Activated CD4-positive, alpha-beta T cell treated with anti-CD3 and anti-CD28 coated beads for 48 hours (primary cell): ENCODE measurements at regions not wholly inside any gene's neighbourhood (a gene's known extent, or its start where the extent isn't known, plus 50 kb on each side); places are given as distances from the start of the nearest gene placed in this dataset.
"Not testable (repeated sequence)": the region's sequence is repeated elsewhere in the genome, so short reads cannot be mapped to it uniquely, and the experiment has no call there.

ENCODE experiments used
- DNase-seq: peaks from one replicate; pipeline ENCODE4 v3.0.0-alpha.2; 2020

GRCh38 chrX:10979956-10980355 lies 131.2 kb upstream of the HCCS start:
- no peak for DNase-seq

DNA sequence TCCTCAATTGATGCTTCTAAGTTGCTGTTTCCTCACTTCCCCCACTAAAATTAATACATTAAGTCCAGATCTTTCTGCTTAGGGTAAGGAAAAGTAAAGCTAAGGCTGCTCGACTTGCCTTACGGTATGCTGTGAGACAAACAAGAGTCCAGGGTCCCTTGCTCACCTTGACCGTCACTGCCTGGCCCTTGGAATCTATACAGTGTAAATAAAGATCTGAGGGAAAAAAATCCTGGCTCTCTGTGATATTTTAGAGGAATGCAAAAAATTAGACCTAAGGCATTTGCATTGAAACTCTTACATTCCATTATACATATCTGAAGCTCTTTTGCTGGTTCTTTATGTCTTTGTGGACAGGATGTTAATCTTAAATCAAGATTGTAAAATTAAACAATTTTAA lies 129.6 kb upstream of the HCCS start:
- DNase-seq: no peak

DNA sequence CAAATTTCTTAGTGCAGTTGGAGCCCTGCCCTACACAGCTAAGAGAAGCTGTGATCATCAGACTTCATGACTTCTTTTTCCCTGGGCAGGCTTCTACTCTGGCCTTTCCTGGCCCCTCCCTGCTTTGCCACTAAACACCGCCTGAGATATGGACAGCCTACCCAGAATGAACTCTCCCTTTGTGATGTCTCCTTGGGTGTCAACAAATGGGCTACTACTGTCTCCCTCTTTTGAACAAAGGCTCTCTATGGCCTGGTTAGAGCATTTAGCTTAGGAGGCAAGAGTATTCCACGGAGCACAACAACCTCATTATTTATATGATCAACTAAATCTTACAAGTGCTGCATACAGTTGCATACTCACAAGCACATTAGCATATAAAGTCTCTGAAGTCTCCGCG lies 127.6 kb upstream of the HCCS start:
- DNase-seq: no peak

GRCh38 chrX:10984213-10984612 lies 126.9 kb upstream of the HCCS start:
- no peak for DNase-seq

GRCh38 chrX:10986616-10987015 lies 124.5 kb upstream of the HCCS start:
- DNase-seq: no peak

DNA sequence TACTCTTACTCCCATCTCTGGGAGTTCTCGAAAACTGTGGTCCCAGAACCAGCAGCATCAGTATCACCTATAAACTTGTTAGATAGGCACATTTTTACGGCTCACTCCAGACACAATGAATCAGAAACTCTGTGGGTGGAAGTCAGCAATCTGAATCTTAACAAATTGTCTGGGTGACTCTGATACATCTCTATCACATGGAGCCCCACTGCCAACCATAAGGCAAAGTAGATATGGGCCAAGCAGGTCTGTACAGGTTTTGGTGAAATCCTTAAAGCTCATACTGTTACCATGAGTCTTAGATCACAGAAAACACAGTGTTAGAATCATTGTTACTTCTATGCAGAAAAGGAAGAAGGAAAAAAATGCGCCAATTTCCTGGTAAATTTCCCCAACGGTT lies 122.5 kb upstream of the HCCS start:
- no peak for DNase-seq

DNA sequence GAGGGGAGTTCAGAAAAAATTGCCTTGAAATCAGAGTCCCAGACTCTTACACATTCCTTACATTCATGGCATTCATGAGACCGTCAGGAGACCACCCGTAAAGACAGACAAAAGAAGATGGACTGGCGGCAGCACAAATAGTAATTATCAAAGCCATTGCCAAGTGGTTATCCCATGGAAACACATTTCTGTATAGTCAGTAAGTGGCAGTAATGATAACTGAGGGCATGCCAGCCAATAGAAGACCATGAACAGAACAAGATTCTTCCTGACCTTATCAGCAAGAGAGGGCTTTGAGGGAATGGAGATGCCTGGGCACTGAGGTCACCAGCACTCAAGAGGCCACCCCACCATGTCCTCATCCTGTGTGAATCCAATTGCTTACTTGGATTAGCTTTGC lies 121.7 kb upstream of the HCCS start:
- no peak for DNase-seq

DNA sequence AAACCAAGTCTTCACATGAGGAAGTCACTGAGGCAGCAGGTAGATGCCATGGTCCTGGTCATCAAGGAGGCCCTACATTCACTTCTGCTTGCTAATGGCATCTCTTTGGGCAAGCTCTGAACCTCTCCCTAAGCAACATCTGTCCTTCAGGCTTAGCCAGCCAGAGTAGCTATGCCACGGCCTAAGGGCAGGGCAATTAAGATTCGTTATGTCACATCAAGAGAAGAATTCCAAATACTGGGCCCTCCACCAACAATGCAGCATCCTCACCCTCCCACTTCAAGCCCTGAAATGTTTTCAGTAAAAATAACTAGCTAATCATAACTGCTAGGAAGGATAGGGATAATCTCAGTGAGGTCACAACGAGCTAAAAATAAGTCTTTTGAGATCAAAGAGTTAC lies 120.7 kb upstream of the HCCS start:
- no peak for DNase-seq

DNA sequence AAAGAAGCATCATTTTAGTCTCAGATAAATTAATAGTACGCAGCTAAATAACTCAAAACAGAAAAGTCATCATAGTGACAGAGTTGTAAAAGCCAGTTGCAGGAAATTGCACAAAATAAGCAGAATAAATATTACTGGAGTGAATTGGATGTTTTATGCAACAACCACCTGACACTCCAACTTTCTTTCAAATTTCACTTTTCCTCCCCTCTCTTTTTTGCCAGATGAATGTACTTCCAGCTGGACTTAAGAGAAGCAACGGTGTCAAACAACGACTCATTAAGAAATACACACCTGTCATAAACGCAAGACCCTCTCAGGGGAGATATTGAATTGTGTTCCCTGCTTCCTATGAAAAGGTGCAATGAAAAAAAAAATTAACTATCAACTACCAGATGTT lies 120.2 kb upstream of the HCCS start:
- no peak for DNase-seq

DNA sequence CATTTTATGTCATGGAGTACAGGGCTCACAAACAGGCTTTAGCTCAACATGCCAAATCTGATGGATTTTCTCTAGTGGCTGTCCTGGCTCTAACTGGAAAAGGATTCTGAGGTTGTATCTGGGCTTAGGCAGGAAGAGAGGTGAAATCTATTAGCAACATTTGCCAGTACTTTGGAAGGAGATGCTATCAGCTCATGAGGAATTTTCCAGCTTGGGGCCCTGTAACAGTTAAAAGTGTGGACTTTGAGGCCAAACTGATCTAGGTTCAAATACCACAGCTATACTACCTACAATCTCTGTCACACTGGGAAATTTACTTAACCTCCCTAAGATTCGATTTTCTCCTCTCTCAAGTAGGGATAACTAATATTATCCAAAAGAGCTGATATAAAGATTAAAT lies 119.0 kb upstream of the HCCS start:
- no peak for DNase-seq

DNA sequence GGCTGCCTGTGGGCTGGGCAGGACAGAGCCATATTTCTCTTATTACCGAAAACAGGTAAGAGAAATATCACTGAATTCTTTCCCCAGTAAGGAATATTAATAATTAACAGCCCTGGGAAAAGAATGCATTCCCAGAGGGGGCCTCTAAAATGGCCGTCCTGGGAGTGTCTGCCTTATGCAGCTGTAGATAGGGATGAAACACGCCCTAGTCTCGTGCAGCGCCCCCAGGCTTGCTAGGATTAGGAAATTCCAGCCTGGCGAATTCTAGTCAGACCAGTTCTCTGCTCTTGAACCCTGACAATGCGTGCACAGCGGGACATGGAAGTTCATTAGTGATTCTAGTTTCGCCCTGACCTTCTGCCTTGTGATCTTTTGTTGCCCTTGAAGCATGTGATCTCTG lies 104.1 kb upstream of the HCCS start:
- DNase-seq: not testable (repeated sequence)

DNA sequence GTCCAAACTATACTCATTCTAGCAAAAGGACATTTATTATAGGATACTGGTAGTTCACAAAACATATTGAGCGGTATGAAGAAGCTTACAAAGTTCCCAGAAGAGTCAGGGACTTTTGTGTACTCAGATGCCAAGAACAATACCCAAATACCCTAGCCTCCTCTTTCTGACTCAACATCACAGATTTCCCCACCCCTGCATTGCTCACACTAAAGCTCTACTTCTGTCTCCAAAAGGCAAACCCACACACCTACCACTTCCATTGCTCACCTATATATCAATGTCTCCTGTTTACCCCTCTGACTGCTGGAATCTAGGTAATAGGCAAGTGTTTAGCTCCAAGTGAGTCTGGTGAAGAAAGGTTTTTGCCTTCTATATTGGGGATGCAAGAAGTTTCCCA lies 100.7 kb upstream of the HCCS start:
- DNase-seq: no peak

DNA sequence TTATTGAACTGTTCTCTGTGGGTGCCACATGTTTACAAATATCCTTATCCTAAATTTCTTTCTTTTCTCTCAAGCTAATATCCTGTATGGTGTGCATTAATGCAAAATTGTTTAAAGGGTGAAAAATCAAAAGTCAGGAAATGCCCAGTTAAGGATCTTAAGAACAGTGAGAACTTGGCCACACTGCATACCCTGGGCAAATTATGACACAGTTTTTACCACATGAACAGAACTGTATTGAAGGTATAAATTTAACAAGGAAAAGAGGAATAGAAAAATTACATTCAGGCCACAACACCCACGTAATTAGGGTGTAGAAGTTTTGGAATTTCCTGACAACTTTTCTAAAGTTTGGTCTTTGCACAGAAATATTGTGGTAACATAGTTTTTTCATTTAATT lies 94.4 kb upstream of the HCCS start:
- DNase-seq: no peak

GRCh38 chrX:11022588-11022987 lies 88.5 kb upstream of the HCCS start:
- DNase-seq: not testable (repeated sequence)

GRCh38 chrX:11039926-11040325 lies 71.2 kb upstream of the HCCS start:
- no peak for DNase-seq

- no peak for DNase-seq
Measured at GRCh38 chrX:11040405-11040804, 70.7 kb upstream of the HCCS start.

DNA sequence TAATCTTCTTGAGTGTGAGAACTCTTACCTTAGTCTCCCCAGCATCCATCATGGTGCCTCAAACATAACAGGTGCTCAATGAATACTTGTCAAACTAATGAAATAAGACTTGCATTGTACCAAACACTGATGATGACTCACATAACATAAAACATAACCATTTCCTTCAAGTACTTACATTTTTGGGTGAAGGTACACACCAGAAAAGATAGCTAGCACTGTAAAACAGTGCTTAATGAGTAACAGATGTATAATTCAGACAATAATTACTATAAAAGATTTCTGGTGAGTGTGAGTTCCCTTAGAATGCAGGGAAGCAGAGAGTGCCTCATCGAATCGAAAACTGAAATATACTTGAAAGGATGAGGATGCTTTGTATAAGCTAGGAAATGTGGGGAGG lies 70.1 kb upstream of the HCCS start:
- DNase-seq: no peak

- no peak for DNase-seq
Measured at GRCh38 chrX:11050013-11050412, 61.1 kb upstream of the HCCS start.

DNA sequence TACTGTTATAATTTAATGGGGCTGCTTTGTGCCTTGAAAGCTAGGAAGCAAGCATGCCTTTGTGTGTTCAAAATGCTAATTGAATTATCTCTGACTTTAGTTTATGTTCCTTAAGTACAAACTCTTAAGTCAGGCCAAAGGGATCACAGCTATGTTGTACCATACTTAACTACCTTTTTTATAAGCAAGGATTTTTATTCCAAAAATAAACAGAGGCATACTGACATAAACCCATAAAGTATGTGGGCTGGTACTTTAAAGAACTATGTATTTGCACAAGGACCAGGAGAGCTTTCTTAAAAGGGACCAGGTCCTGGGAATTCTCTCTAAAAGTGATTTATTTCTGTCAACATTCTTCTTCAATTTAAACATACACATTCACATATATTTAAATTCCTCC lies 57.8 kb upstream of the HCCS start:
- DNase-seq: no peak

DNA sequence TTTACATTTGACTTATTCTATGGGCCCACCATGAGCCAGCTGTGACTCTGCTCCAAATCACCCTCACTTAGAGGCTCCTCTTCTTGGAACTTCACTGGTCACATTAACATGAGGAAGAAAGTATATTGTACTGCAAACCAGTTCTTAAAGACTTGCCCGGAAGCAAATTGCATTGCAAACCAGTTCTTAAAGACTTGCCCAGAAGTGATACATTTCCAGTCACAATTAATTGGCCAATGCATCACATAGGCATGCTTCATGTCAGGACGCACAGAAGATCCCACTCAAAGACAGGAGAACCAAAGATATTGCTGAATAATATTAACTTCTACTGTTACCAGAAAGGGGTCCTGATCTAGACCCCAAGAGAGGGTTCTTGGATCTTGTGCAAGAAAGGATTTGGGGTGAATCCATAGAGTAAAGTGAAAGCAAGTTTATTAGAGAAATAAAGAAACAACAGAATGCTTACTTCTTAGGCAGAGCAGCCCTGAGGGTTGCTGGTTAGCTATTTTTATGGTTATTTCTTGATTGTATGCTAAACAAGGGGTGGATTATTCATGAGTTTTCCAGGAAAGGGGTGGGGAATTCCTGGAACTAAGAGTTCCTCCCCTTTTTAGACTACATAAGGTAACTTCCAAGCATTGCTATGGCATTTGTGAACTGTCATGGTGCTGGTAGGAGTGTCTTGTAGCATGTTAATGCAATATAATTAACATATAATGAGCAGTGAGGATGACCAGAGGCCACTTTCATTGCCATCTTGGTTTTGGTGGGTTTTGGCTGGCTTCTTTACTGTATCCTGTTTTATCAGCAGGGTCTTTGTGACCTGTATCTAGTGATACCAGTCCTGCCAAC lies 54.6 kb upstream of the HCCS start:
- no peak for DNase-seq

GRCh38 chrX:11059933-11060332 lies 51.2 kb upstream of the HCCS start:
- no peak for DNase-seq
